ENCODE measurements at regions not wholly inside any gene's neighbourhood (a gene's known extent, or its start where the extent isn't known, plus 50 kb on each side); places are given as distances from the start of the nearest gene placed in this dataset.
A peak's percentile ranks its signal among the peaks of the same experiment; 100 is the strongest.

GRCh38 chr20:11204926-11205768 lies 531.3 kb upstream of the JAG1 start (continued):
- TF ChIP-seq ZBTB40 (IDR thresholded peaks at IDR 0.05) (no peak), ZBTB40 (CRISPR knock-in tag; IDR thresholded peaks at IDR 0.05) (no peak), FOXA1 (IDR thresholded peaks at IDR 0.05) (no peak), FOXA1 (CRISPR knock-in tag; IDR thresholded peaks at IDR 0.05) (no peak), RERE (CRISPR knock-in tag; IDR thresholded peaks at IDR 0.05; ENCODE audit: low read depth) (no peak), TFDP2 (CRISPR knock-in tag; IDR thresholded peaks at IDR 0.05) (no peak), SNAPC2 (CRISPR knock-in tag; IDR thresholded peaks at IDR 0.05) (no peak), ZNF414 (CRISPR knock-in tag; IDR thresholded peaks at IDR 0.05) (no peak), ZNF205 (CRISPR knock-in tag; IDR thresholded peaks at IDR 0.05) (0 out of 2 replicates have a peak, but pooled peaks have one; percentile 27), RARA (CRISPR knock-in tag; IDR thresholded peaks at IDR 0.05) (no peak), MTA1 (CRISPR knock-in tag; IDR thresholded peaks at IDR 0.05; ENCODE audit: borderline replicate concordance) (no peak), SMAD3 (CRISPR knock-in tag; IDR thresholded peaks at IDR 0.05) (peak; percentile 20; the same call in 1 of the 2 replicates), NFKBIZ (CRISPR knock-in tag; IDR thresholded peaks at IDR 0.05) (no peak), PHF20 (CRISPR knock-in tag; IDR thresholded peaks at IDR 0.05) (no peak)
